OCI-LY1 (cell line): ENCODE measurements at regions not wholly inside any gene's neighbourhood (a gene's known extent, or its start where the extent isn't known, plus 50 kb on each side); places are given as distances from the start of the nearest gene placed in this dataset.

Experiments
- H2AFZ ChIP-seq: fragments of 200-600 bp; sonication (generic), shearing (Covaris generic); 2 replicates; pipeline ENCODE4 v1.6.0; 2014; ENCODE audit warnings: antibody characterized with exemption, mild to moderate bottlenecking, low read length
- H3F3A ChIP-seq: fragments of 200-600 bp; sonication (generic), shearing (Covaris generic); 2 replicates; pipeline ENCODE4 v1.6.0; 2014; ENCODE audit warnings: mild to moderate bottlenecking, antibody characterized with exemption, low read length, moderate library complexity; ENCODE audit not compliant: insufficient read depth
- H3K27ac ChIP-seq: fragments of 200-600 bp; sonication (generic); 2 replicates; pipeline ENCODE4 v1.5.1; 2014; ENCODE audit warnings: low read length, mixed run types, mild to moderate bottlenecking, low read depth; ENCODE audit not compliant: poor library complexity, severe bottlenecking
- H3K27me3 ChIP-seq: fragments of 200-600 bp; sonication (generic); 2 replicates; pipeline ENCODE4 v1.6.0; 2014; ENCODE audit warnings: antibody characterized with exemption, mild to moderate bottlenecking, low read length, moderate library complexity; ENCODE audit not compliant: insufficient read depth
- H3K36me3 ChIP-seq: fragments of 200-600 bp; sonication (generic); 2 replicates; pipeline ENCODE4 v1.6.1; 2014; ENCODE audit warnings: mild to moderate bottlenecking, antibody characterized with exemption, low read length, moderate library complexity, mixed read lengths; ENCODE audit not compliant: insufficient read depth
- H3K4me1 ChIP-seq: fragments of 200-600 bp; sonication (generic); 2 replicates; pipeline ENCODE4 v1.5.1; 2014; ENCODE audit warnings: mild to moderate bottlenecking, low read length, moderate library complexity; ENCODE audit not compliant: insufficient read depth, severe bottlenecking
- H3K4me2 ChIP-seq: fragments of 200-600 bp; sonication (generic), shearing (Covaris generic); 2 replicates; pipeline ENCODE4 v1.6.1; 2014; ENCODE audit warnings: low read length
- H3K4me3 ChIP-seq: fragments of 200-600 bp; sonication (generic); 2 replicates; pipeline ENCODE4 v1.5.1; 2014; ENCODE audit warnings: low read length, low read depth, mild to moderate bottlenecking, mixed read lengths; ENCODE audit not compliant: poor library complexity, severe bottlenecking
- H3K79me2 ChIP-seq: fragments of 200-600 bp; shearing (Covaris generic); 2 replicates; pipeline ENCODE4 v1.6.1; 2016; ENCODE audit warnings: mixed run types, low read length, mixed read lengths; ENCODE audit not compliant: insufficient read depth
- H3K9ac ChIP-seq: fragments of 200-600 bp; sonication (generic), shearing (Covaris generic); 2 replicates; pipeline ENCODE4 v1.6.1; 2014; ENCODE audit warnings: mild to moderate bottlenecking, low read length, mixed read lengths
- H3K9me2 ChIP-seq: fragments of 200-600 bp; sonication (generic), shearing (Covaris generic); 2 replicates; pipeline ENCODE4 v1.6.1; 2014; ENCODE audit warnings: low read depth, mild to moderate bottlenecking, low read length, mixed read lengths
- H3K9me3 ChIP-seq: fragments of 200-600 bp; shearing (Covaris generic); 2 replicates; pipeline ENCODE4 v1.6.1; 2014; ENCODE audit warnings: low read length, mixed read lengths
- H4K20me1 ChIP-seq: fragments of 200-600 bp; sonication (generic), shearing (Covaris generic); 2 replicates; pipeline ENCODE4 v1.6.0; 2016; ENCODE audit warnings: mild to moderate bottlenecking, low read length; ENCODE audit not compliant: insufficient read depth
- EZH2 ChIP-seq: fragments of 200-600 bp; sonication (generic), shearing (Covaris generic); IDR thresholded peaks from 2 replicates; pipeline ENCODE4 v1.8.0; 2017; ENCODE audit warnings: borderline replicate concordance, mixed run types, mild to moderate bottlenecking, antibody characterized with exemption, low read length, moderate library complexity, mixed read lengths
- TF ChIP-seq, protein P1 (sequence below): fragments of 200-600 bp; sonication (generic), shearing (Covaris generic); IDR thresholded peaks from 2 replicates; pipeline ENCODE4 v1.5.1; 2017; ENCODE audit warnings: mild to moderate bottlenecking, antibody characterized with exemption, low read length, moderate library complexity, mixed read lengths

DNA sequence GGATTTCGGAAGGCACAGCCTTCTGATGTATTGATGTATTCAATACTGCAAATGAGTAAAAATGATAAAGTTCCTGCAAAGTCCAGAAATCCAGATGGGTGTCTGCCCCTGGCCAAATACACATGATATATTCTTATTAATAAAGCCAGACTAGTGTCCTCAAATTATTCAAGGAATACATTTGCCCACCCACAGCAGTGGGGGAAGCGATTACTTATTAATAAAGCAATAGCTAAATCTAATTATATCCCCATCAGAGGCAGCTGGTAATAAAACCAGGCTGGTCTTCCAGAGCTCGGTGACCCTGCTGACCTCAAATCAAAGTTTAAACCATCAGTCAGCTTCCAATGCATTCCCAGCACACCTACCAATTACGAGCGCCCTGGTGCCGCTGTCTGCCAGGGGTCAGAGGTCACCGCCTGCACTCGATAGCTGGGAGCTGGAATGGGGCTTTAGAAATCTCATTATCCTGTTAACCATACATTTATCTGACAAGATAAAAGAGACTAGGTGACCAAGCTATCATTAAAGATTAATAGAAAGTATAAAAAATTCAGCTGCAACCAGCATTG lies 330.3 kb downstream of the UACA start:
- no peaks in the 10 kb centered on the region for H3K79me2 ChIP-seq
- H3K4me1 ChIP-seq, result peaks cover 21% of the 10 kb centered on the region
- H3K36me3 ChIP-seq, result no peaks in the 10 kb centered on the region

DNA sequence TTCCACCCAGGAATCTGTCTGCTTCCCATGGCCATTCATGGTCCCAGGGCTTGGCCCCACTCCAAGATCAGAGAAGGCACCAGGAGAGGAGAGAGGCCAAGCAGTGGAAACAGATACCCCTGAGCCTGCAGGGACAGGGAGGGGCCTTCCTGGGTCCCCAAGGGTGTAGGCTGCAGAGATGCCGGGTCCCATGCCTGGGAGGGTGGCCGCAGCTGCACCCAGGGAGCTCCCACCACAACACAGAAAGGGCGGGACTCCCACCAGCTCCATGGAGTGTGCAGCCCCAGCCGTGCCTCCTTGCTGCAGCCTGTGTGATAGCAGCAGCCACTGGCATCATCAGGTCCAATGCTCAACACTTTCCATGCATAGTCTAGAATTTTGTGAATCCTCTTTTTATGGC lies 331.5 kb downstream of the UACA start:
- Histone ChIP-seq H3K79me2 (no peaks in the 10 kb centered on the region), H3K27me3 (no peaks in the 10 kb centered on the region; the same call in 1 of the 2 replicates), H3K9me3 (no peaks in the 10 kb centered on the region), H2AFZ (no peak overlapping the region), H3F3A (no peaks in the 10 kb centered on the region), H3K4me3 (no peak overlapping the region), H3K36me3 (no peaks in the 10 kb centered on the region), H3K9me2 (no peaks in the 10 kb centered on the region), H3K4me1 (peaks cover 21% of the 10 kb centered on the region), H3K27ac (no peak overlapping the region), H3K9ac (no peak overlapping the region), H3K4me2 (no peak overlapping the region), H4K20me1 (no peaks in the 10 kb centered on the region)
- TF ChIP-seq, protein P1, sequence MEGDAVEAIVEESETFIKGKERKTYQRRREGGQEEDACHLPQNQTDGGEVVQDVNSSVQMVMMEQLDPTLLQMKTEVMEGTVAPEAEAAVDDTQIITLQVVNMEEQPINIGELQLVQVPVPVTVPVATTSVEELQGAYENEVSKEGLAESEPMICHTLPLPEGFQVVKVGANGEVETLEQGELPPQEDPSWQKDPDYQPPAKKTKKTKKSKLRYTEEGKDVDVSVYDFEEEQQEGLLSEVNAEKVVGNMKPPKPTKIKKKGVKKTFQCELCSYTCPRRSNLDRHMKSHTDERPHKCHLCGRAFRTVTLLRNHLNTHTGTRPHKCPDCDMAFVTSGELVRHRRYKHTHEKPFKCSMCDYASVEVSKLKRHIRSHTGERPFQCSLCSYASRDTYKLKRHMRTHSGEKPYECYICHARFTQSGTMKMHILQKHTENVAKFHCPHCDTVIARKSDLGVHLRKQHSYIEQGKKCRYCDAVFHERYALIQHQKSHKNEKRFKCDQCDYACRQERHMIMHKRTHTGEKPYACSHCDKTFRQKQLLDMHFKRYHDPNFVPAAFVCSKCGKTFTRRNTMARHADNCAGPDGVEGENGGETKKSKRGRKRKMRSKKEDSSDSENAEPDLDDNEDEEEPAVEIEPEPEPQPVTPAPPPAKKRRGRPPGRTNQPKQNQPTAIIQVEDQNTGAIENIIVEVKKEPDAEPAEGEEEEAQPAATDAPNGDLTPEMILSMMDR, result no peak
- TF ChIP-seq EZH2, result no peak

More for the DNA sequence above, 330.3 kb downstream of the UACA start:
- no peak overlapping the region for H3K4me2 ChIP-seq
- no peak overlapping the region for H2AFZ ChIP-seq
- no peaks in the 10 kb centered on the region; the same call in 1 of the 2 replicates for H3K27me3 ChIP-seq
- H3K4me3 ChIP-seq, result no peak overlapping the region
- no peak overlapping the region for H3K9ac ChIP-seq
- no peaks in the 10 kb centered on the region for H4K20me1 ChIP-seq
- no peaks in the 10 kb centered on the region for H3K9me3 ChIP-seq
- no peaks in the 10 kb centered on the region for H3K9me2 ChIP-seq
- H3K27ac ChIP-seq, result no peak overlapping the region
- TF ChIP-seq, protein P1, result no peak
- TF ChIP-seq EZH2, result no peak
- H3F3A ChIP-seq, result no peaks in the 10 kb centered on the region

DNA sequence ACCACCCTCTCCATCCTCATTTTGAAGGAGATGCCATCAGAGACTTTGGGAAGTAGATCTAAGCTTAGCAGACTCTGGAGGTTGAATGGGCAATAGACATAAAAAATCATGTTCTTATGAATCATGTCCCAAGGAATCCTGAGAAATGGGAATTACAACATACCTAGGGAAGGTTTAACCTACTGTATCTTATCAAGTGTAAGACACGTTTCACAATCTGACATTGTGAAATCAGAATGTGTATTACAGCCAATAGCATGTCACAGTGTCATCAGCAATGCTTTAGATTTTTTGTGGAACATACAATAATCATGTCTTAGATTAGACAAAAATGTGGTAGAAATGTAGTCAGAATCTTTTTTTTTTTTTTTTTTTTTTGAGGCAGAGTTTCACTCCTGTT lies 332.4 kb upstream of the TLE3 start:
- no peaks in the 10 kb centered on the region; the same call in 1 of the 2 replicates for H3K27me3 ChIP-seq
- no peak overlapping the region for H2AFZ ChIP-seq
- H3K9ac ChIP-seq, result no peak overlapping the region
- H3K4me1 ChIP-seq, result peaks cover 6% of the 10 kb centered on the region
- no peaks in the 10 kb centered on the region for H3K79me2 ChIP-seq
- H3K4me2 ChIP-seq, result no peak overlapping the region
- H3K9me2 ChIP-seq, result no peaks in the 10 kb centered on the region
- no peaks in the 10 kb centered on the region for H4K20me1 ChIP-seq
- no peaks in the 10 kb centered on the region for H3F3A ChIP-seq
- no peaks in the 10 kb centered on the region for H3K36me3 ChIP-seq
- H3K9me3 ChIP-seq, result no peaks in the 10 kb centered on the region
- no peak overlapping the region for H3K4me3 ChIP-seq
- no peak overlapping the region for H3K27ac ChIP-seq
- TF ChIP-seq EZH2, result no peak
- TF ChIP-seq, protein P1, result no peak
